Loucy (cell line): ENCODE measurements at regions not wholly inside any gene's neighbourhood (a gene's known extent, or its start where the extent isn't known, plus 50 kb on each side); places are given as distances from the start of the nearest gene placed in this dataset.
"Not testable (repeated sequence)": the region's sequence is repeated elsewhere in the genome, so short reads cannot be mapped to it uniquely, and the experiment has no call there.

Experiments
- H2AFZ ChIP-seq: fragments of 200-600 bp; sonication (generic); 2 replicates; pipeline ENCODE4 v1.6.0; 2016; ENCODE audit warnings: antibody characterized with exemption, mild to moderate bottlenecking, low read length, moderate library complexity
- H3F3A ChIP-seq: fragments of 200-600 bp; 2 replicates; pipeline ENCODE4 v1.6.0; 2016; ENCODE audit warnings: antibody characterized with exemption, low read depth, mild to moderate bottlenecking
- H3K27me3 ChIP-seq: fragments of 200-600 bp; sonication (generic); 2 replicates; pipeline ENCODE4 v1.6.1; 2014; ENCODE audit warnings: low read length, mild to moderate bottlenecking; ENCODE audit not compliant: insufficient read depth, poor library complexity, severe bottlenecking
- H3K36me3 ChIP-seq: fragments of 200-600 bp; sonication (generic); 2 replicates; pipeline ENCODE4 v1.6.1; 2016; ENCODE audit warnings: low read length; ENCODE audit not compliant: insufficient read depth
- H3K4me1 ChIP-seq: fragments of 200-600 bp; sonication (generic); 2 replicates; pipeline ENCODE4 v1.5.1; 2014; ENCODE audit warnings: low read length, mild to moderate bottlenecking; ENCODE audit not compliant: insufficient read depth, poor library complexity, severe bottlenecking
- H3K4me2 ChIP-seq: fragments of 200-600 bp; sonication (generic); 2 replicates; pipeline ENCODE4 v1.6.0; 2014; ENCODE audit warnings: antibody characterized with exemption, low read length, low read depth, mild to moderate bottlenecking; ENCODE audit not compliant: poor library complexity, severe bottlenecking
- H3K4me3 ChIP-seq: fragments of 200-600 bp; sonication (generic); 2 replicates; pipeline ENCODE4 v1.5.1; 2014; ENCODE audit warnings: low read length, mild to moderate bottlenecking, mixed read lengths; ENCODE audit not compliant: poor library complexity, severe bottlenecking
- H3K79me2 ChIP-seq: fragments of 200-600 bp; sonication (generic); 2 replicates; pipeline ENCODE4 v1.6.1; 2014; ENCODE audit warnings: low read length; ENCODE audit not compliant: insufficient read depth
- H3K9ac ChIP-seq: fragments of 200-600 bp; sonication (generic); 2 replicates; pipeline ENCODE4 v1.6.0; 2014; ENCODE audit warnings: mild to moderate bottlenecking, low read depth, low read length, moderate library complexity; ENCODE audit not compliant: poor library complexity, severe bottlenecking
- H3K9me2 ChIP-seq: fragments of 200-600 bp; sonication (generic); replicated peaks from 2 replicates; pipeline ENCODE4 v1.6.1; 2016; ENCODE audit warnings: low read depth, low read length, mixed read lengths
- H3K9me3 ChIP-seq: fragments of 200-600 bp; sonication (generic); 2 replicates; pipeline ENCODE4 v1.6.1; 2014; ENCODE audit warnings: mild to moderate bottlenecking, antibody characterized with exemption, low read length, low read depth; ENCODE audit not compliant: insufficient read depth
- H4K20me1 ChIP-seq: fragments of 200-600 bp; sonication (generic); 2 replicates; pipeline ENCODE4 v1.6.0; 2014; ENCODE audit warnings: antibody characterized with exemption, low read length, mild to moderate bottlenecking; ENCODE audit not compliant: insufficient read depth, poor library complexity, severe bottlenecking
- CTCF ChIP-seq: fragments of 200-600 bp; sonication (generic); conservative IDR thresholded peaks from 2 replicates; pipeline ENCODE4 v1.5.1; 2014; ENCODE audit warnings: mild to moderate bottlenecking, antibody characterized with exemption, low read length
- EZH2phosphoT487 ChIP-seq: fragments of 200-600 bp; IDR thresholded peaks from 2 replicates; pipeline ENCODE4 v1.6.1; 2018; ENCODE audit warnings: antibody characterized with exemption, mild to moderate bottlenecking, moderate library complexity, borderline replicate concordance

GRCh38 chr1:242610209-242610608, 85.7 kb upstream of the PLD5 start:
- H3K9me3 ChIP-seq, result no peaks in the 10 kb centered on the region
- no peak overlapping the region for H3K9ac ChIP-seq
- H3K79me2 ChIP-seq, result no peaks in the 10 kb centered on the region
- H2AFZ ChIP-seq, result no peak overlapping the region
- H3K36me3 ChIP-seq, result no peaks in the 10 kb centered on the region
- H3K9me2 ChIP-seq, result no peaks in the 10 kb centered on the region
- TF ChIP-seq CTCF, result no peak
- no peak for TF ChIP-seq EZH2phosphoT487
- H3K4me3 ChIP-seq, result no peak overlapping the region
- no peaks in the 10 kb centered on the region for H4K20me1 ChIP-seq
- no peak overlapping the region for H3K4me2 ChIP-seq
- no peaks in the 10 kb centered on the region for H3K27me3 ChIP-seq
- no peaks in the 10 kb centered on the region for H3K4me1 ChIP-seq
- H3F3A ChIP-seq, result no peaks in the 10 kb centered on the region

DNA sequence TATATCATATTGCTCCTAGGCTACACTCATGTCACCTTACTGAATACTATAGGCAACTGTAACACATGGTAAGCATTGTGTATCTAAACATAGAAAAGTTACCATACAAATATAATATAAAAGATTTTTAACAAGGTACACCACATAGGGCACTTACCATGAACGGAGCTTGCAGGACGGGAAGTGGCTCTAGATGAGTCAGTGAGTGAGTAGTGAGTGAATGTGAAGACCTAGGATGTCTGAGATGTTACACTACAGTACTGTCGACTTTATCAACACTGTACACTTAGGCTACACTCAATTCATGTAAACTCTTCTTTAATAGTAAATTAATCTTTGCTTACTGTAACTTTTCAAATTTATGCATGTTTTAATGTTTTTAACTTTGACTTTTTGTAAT, 81.0 kb upstream of the PLD5 start:
- Histone ChIP-seq H3K79me2 (no peaks in the 10 kb centered on the region), H4K20me1 (no peaks in the 10 kb centered on the region), H3F3A (no peaks in the 10 kb centered on the region), H3K36me3 (no peaks in the 10 kb centered on the region), H3K27me3 (no peaks in the 10 kb centered on the region), H3K4me1 (no peaks in the 10 kb centered on the region), H3K9me2 (no peaks in the 10 kb centered on the region), H3K4me2 (no peak overlapping the region), H3K9ac (no peak overlapping the region), H3K9me3 (no peaks in the 10 kb centered on the region), H2AFZ (no peak overlapping the region), H3K4me3 (no peak overlapping the region)
- no peak for TF ChIP-seq EZH2phosphoT487
- TF ChIP-seq CTCF, result no peak

- Histone ChIP-seq H3K9ac (no peak overlapping the region), H2AFZ (no peak overlapping the region), H3K27me3 (no peaks in the 10 kb centered on the region), H3K79me2 (no peaks in the 10 kb centered on the region), H3F3A (no peaks in the 10 kb centered on the region), H3K4me1 (no peaks in the 10 kb centered on the region), H3K9me2 (no peaks in the 10 kb centered on the region), H3K9me3 (no peaks in the 10 kb centered on the region), H3K4me2 (no peak overlapping the region), H3K4me3 (no peak overlapping the region), H4K20me1 (no peaks in the 10 kb centered on the region), H3K36me3 (no peaks in the 10 kb centered on the region)
- TF ChIP-seq EZH2phosphoT487 (no peak), CTCF (no peak)
Observed at GRCh38 chr1:242602001-242602400, 77.5 kb upstream of the PLD5 start.

GRCh38 chr1:242593756-242594155, 69.3 kb upstream of the PLD5 start:
- H4K20me1 ChIP-seq, H3K9me3 ChIP-seq, H3K79me2 ChIP-seq, H3F3A ChIP-seq, H3K27me3 ChIP-seq, H3K9me2 ChIP-seq, H3K4me2 ChIP-seq, H3K9ac ChIP-seq, H3K36me3 ChIP-seq, H3K4me3 ChIP-seq, H3K4me1 ChIP-seq, H2AFZ ChIP-seq: not testable (repeated sequence)
